GM12873 (cell line): ENCODE measurements at regions not wholly inside any gene's neighbourhood (a gene's known extent, or its start where the extent isn't known, plus 50 kb on each side); places are given as distances from the start of the nearest gene placed in this dataset.

ENCODE experiments used
- CTCF ChIP-seq: IDR thresholded peaks from 2 replicates; pipeline ENCODE4 v1.5.1; 2012; ENCODE audit warnings: low read depth, mild to moderate bottlenecking, moderate library complexity, low read length, control low read depth; ENCODE audit not compliant: insufficient read depth; ENCODE audit errors: missing control alignments

GRCh38 chr1:5566924-5567323, 425.3 kb downstream of the NPHP4 start:
- TF ChIP-seq CTCF: no peak

- no peak for TF ChIP-seq CTCF
These were observed 426.7 kb downstream of the NPHP4 start for GRCh38 chr1:5565281-5566125.

- no peak for TF ChIP-seq CTCF
These were observed 427.5 kb downstream of the NPHP4 start for GRCh38 chr1:5564578-5565257.

GRCh38 chr1:5563861-5564577, 428.2 kb downstream of the NPHP4 start:
- TF ChIP-seq CTCF: no peak

- no peak for TF ChIP-seq CTCF
These were observed 429.5 kb downstream of the NPHP4 start for GRCh38 chr1:5562769-5563168.

- TF ChIP-seq CTCF: no peak
These were observed 429.9 kb downstream of the NPHP4 start for GRCh38 chr1:5562331-5562730.

GRCh38 chr1:5559078-5559477, 433.1 kb downstream of the NPHP4 start:
- TF ChIP-seq CTCF: no peak
